NCI-H1105 treated with DMSO at 0.1 percent for 48 hours (cell line): ENCODE measurements at regions not wholly inside any gene's neighbourhood (a gene's known extent, or its start where the extent isn't known, plus 50 kb on each side); places are given as distances from the start of the nearest gene placed in this dataset.

Experiments used
- DNase-seq: peaks from one replicate; lab custom pipeline; 2025; lab: John Stamatoyannopoulos, UW

DNA sequence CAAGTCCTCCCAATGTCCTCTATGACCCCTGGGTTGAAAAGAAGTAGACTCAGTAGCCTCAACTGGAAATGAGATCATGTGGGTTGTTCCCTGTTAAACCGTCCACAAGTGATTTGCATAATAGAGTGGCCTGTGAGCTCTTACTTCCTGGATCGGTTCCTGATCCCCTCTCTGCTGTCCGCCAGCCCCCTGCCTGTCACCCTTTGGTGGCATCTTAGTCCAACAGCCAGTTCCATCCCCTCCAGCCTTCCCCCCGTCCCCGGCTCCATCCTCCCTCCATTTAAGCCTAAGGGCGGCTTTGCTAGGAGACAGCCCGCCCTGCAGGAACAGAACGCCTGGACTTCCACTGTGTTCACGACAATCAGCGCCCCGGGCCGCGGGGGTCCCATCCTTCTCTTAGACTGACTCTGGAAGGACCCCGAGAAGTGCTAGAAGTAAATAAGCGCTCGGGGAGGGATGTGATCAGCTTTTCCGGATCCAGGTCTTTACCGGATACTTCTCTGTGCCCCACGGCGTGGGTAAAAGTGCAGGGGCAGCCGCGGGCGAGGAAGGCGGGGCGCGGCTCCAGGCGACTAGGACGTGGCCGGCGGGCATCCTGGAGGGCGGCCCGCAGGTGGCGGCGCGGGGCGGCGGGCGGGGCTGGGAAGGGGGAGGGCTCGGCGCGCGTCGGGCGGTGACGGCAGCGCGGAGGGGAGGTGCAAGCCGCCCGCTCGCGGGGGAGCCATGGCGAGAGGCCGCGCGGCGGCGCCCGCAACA is 51.2 kb upstream of the ULK4 start:
- no peak for DNase-seq

DNA sequence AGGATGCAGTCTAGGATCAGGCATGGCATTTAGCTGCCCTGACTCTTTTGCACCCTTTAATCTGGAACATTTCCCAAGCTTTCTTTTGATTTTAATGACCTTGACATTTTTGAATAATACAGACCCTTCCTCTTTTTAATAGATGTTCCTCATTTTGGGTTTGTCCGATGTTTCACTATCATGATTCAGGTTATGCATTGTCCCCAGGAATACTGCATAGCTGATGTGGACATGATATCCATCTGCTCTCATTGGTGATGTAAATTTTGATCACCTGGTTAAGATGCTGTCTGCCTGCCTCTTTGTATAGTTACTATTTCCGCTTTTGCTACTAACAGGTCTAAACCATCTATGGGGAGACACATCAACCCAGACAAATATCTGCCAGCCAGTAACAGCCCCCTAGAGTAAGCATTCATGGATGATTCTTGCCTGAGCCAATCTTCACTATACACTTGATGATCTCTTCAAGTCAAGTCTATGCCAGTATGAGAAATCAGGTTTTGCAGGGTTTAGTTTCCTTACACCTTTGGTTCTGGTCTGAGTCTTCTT is 50.6 kb upstream of the ULK4 start:
- DNase-seq: no peak
